GM19043 (cell line): ENCODE measurements at regions not wholly inside any gene's neighbourhood (a gene's known extent, or its start where the extent isn't known, plus 50 kb on each side); places are given as distances from the start of the nearest gene placed in this dataset.
A peak's percentile ranks its signal among the peaks of the same experiment; 100 is the strongest.
"Not testable (repeated sequence)": the region's sequence is repeated elsewhere in the genome, so short reads cannot be mapped to it uniquely, and the experiment has no call there.

Experiments used
- ATAC-seq: cut with Tn5 transposase; IDR thresholded peaks from one replicate; pipeline ENCODE4 v1.9.1; 2021; ENCODE audit warnings: low read depth; ENCODE audit not compliant: unreplicated experiment

DNA sequence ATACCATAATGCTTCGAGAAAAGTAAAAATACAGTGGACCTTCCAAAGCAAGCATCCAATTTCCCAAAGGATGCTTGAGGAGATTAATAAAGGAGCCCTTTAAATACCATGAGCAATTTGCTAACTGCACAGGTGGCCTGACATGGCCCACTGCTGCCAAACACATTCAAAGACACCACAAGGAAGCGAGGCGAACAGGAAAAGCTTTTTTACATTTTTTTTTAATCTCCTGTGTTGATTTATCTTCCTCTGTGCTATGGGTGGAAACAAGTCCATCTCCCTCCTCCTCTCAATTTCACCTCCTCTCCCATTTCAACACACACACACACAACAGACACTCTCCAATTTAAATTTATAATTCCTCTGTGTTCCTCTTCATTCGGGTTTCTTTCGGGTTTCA is 243.4 kb downstream of the IGSF11 start:
- ATAC-seq = no peak

DNA sequence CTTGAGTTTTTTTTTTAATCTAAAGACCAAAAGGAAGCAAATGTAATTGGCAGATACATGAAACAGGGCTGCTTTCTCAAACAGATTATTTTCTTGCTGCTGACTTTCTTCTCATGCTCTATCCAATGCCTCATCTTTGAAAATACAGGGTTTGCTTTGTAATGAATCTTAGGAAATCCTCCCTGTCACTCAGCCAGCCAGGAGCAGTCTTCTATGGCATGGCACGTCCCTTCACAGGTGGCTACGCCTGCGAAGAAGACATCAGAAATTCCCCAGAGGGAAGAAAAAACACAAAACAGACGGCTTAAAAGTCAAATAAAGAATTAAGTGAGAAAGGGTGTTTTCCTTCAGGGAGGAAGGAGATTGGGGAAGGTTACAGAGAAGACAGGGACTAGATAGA is 242.5 kb downstream of the IGSF11 start:
- ATAC-seq = no peak

- ATAC-seq = no peak
These were observed 241.5 kb downstream of the IGSF11 start for GRCh38 chr3:118793176-118793575.

DNA sequence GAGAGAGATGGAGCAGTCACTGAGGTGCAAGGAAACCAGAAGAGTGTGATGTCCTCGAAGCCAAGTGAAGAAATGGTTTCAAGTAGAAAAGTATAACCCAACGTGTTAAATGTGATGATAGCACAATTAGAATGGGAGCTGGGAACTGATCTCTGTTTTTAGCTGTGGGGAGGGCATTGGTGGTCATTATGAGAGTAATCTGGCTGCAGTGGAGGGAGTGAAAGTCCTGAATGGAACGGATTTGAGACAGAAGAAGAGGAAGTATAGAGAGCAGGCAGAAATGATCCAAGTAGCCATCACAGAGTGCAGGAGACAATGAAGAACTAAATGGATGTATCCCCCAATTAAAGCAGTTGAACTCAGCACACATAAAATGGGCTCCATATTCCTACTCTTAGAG is 235.3 kb downstream of the IGSF11 start:
- no peak for ATAC-seq

DNA sequence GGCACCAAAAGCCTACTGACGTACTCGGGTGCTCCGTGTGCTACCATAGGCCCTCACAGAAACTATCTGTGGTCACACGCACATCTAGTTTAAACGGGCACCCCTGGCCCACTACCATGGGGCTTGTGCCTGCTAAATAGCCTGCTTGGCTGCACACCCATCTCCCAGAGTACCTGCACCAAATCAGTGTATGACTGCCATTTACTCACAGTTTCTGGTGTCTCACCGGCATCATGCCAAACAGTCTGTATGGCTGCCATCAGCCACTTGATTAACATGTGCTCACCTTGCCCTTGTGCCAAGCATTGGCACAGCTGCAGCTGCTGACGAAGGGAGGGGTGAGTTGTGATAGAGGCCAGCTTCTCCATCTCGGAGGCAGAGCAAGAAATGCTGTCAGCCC is 232.7 kb downstream of the IGSF11 start:
- no peak for ATAC-seq

DNA sequence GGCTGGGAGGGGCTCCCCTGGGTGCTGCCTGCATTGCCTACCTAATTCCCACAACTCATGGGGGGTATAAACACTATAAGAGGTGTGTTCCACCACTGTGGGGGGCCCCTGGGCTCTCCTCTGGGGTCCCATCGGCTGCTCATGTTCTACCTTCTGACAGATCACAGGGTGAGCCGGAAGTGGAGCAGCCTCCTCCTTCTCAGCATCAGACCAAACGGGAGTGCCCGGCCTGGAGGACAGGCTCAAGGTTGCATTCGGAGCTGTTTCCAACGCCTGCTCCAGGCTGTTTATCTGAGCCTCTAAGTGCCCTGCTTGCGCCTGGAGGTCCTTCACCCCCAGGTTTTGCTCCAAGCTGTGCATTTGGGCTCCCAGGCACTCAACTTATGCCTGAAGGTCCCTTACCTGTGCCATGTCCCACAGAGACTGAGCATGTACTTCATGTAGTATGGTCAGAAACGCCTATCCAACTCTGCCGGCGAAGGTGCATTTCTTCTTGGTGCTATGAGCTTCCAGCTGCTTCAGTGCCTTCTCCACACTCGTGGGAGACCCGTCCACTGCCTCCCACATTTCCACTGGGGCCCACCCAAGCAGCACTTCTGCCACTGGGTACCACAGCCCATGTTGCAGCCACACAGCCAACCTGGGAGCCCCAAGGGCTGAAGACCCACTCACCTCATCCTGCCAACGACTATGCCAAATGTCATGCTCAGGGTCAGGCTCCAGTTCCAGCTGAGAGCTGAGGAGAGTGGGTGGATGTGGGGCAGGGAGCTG is 232.1 kb downstream of the IGSF11 start:
- ATAC-seq = no peak

DNA sequence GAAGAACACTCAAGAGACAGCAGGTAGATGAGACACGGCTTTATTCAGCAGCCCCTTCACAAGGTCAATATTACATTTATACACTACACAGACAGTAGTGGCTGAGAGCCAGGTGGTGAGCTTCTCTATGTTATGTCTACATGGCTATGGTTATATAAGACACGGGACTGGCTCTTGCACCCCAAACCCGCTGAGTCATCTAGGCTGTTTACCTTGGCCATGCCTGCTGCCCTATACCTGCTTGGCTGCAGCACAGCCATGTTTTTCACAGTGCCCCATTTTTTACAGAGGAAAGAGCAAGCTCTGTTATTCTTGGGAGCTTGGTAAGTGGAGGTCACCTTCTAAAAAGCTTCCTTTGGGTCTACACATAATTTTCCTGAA is 231.6 kb downstream of the IGSF11 start:
- ATAC-seq = no peak

GRCh38 chr3:118805007-118805406 is 229.6 kb downstream of the IGSF11 start:
- no peak for ATAC-seq

DNA sequence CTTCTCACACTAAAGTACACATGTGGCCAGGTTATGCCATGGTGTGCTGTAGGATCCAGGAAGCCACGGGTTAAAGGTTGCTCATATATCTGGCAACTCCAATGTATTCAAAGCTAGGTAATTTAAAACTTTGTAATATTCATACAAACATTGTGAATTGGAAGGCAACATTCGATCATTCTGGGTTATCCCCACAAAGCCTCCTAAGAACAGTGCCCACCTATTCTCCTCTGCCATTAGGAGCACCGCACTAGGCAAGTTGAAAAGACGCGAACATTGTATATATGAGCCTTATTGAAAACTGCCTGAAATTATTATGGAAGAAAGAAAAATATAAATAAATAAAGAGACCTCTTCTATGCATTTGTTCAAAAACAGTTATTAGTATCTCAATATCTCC is 228.2 kb downstream of the IGSF11 start:
- ATAC-seq = no peak

DNA sequence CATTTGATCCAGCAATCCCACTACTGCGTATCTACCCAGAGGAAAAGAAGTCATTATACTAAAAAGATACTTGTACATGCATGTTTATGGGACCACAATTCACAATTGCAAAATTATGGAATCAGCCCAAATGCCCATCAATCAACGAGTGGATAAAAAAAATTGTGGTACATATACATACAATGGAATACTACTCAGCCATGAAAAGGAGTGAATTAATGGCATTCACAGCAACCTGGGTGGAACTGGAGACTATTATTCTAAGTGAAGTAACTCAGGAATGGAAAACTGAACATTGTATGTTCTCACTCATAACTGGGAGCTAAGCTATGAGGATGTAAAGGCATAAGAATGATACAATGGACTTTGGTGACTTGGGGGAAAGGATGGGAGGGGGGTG is 227.3 kb downstream of the IGSF11 start:
- not testable (repeated sequence) for ATAC-seq

GRCh38 chr3:118808723-118809122 is 225.9 kb downstream of the IGSF11 start:
- no peak for ATAC-seq

GRCh38 chr3:118809696-118810498 is 224.7 kb downstream of the IGSF11 start:
- ATAC-seq = no peak

GRCh38 chr3:118810499-118811035 is 224.1 kb downstream of the IGSF11 start:
- ATAC-seq = no peak

DNA sequence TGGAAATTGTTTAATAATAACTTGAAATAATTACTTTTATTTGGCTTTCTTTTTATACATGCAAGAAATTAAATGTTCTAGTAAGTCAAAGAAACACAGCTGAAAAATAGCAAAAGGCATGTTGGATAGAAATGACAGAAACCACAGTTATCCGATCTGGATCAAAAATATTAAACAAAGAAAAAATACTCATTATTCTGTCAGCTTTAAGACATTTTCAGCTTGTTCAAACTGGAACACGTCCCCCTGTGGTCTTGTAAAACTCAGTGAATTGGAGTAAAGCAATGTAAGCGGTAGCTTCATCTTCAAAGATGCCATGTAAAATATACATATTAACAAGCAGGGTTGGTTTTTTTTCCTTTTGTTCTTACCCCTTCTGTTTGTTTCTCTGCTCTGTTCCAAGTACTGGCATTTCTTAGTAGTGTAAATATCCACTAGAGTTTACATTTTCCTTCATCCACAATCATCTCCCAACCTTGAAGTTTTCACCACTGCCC is 223.4 kb downstream of the IGSF11 start:
- ATAC-seq = no peak

DNA sequence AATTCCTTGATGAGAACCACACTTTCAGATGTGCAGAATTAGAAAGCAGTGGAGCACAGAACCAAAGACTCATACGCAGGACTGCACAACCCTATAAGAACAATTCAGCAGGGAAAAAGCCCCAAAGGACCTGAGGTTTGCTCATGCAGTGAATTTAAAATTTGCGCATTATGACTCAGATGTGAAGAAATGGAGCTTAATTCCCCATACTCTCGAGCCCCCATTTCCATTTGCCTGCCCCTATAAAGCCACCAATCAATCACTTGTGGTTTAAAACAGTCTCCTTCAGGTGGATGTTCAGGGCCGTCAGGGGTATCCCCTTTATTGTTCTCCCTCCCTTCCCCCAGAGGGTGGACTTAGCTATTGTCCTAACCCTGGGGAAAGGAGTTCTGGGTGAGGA is 221.2 kb downstream of the IGSF11 start:
- no peak for ATAC-seq

GRCh38 chr3:118817748-118818165 is 216.9 kb downstream of the IGSF11 start:
- ATAC-seq = peak; percentile 93

- no peak for ATAC-seq
These were observed 216.3 kb downstream of the IGSF11 start for GRCh38 chr3:118818386-118818785.

DNA sequence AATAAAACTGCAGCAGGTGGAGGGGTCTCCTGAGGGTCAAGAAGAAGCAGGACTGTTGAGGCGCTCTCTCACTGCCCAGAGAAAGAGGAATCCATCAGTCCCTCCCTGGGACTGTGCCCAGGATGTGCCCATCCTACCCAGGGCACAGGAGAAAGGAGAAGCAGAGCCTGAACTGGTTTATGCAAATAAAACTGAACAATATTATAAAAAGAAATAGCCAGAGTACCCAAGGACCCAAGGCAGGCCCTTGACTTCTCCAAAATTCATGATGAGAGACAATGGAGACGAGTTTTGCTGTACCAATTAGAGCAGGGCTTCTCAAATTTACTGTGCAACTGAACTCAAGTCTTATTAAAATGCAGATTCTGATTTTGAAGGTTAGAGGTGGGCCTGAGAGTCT is 211.0 kb downstream of the IGSF11 start:
- ATAC-seq = no peak

- no peak for ATAC-seq
These were observed 207.2 kb downstream of the IGSF11 start for GRCh38 chr3:118827446-118827845.

DNA sequence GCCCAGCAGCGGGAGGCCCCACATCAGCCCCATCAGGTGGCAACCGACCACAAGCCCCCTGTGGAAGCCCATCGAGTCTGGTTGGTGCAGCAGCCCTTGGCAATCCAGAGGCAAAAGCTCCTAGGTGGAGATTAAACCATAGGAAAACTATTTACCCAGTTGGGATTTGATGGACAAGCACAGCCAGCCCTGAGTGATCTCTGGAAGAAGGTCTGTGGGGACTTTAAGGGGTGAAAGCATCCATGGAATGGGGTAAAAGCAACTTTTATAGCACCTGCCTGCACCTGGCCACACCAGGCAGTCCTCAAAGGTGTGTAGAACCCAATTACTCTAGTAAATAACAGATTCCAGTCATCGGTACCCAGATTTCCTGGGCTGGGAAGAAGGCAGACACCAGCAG is 206.3 kb downstream of the IGSF11 start:
- ATAC-seq = no peak

GRCh38 chr3:118833075-118833474 is 201.6 kb downstream of the IGSF11 start:
- no peak for ATAC-seq

DNA sequence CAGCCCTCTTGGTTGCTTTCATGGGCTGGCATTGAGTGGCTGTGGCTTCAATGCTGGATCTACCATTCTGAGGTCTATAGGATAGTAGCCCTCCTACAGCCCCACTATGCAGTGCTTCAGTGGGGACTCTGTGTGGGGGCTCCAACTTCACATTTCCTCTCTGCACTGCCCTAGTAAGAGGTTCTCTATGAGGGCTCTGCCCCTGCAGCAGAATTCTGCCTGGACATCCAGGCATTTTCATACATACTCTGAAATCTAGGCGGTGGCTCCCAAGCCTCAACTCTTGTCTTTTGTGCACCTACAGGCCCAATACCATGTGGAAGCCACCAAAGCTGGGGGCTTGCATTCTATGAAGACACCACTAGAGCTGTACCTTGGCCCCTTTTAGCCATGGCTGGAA is 195.8 kb downstream of the IGSF11 start:
- no peak for ATAC-seq
